Natural killer cell treated with Interleukin-12 subunit alpha and Interleukin-12 subunit beta and Interleukin-15 and Interleukin-18, amount 100 ng/mL, for 72 hours (primary cell): ENCODE measurements at regions not wholly inside any gene's neighbourhood (a gene's known extent, or its start where the extent isn't known, plus 50 kb on each side); places are given as distances from the start of the nearest gene placed in this dataset.
"Not testable (repeated sequence)": the region's sequence is repeated elsewhere in the genome, so short reads cannot be mapped to it uniquely, and the experiment has no call there.

Experiments used
- ATAC-seq, 2 donors: fragments of 150-1000 bp; cut with Tn5 transposase in 1 of 2; sonication (Bioruptor Pico), chemical (Tn5 transposase) in 1 of 2; 2 replicates each; pipeline ENCODE4 v1.10.0; 2021
- DNase-seq: peaks from one replicate; pipeline ENCODE4 v3.0.0; 2022; ENCODE audit warnings: low spot score
- H3K27ac Mint-ChIP-seq, 2 donors: 1 replicate in 1 of 2; 2 replicates in 1 of 2; pipeline ENCODE4 v1.8.0; 2022; ENCODE audit warnings: mixed read lengths in 2 of 2, mild to moderate bottlenecking in 1 of 2, moderate library complexity in 1 of 2
- H3K27me3 Mint-ChIP-seq, 2 donors: 1 replicate in 1 of 2; 2 replicates in 1 of 2; pipeline ENCODE4 v1.8.0; 2022; ENCODE audit warnings: mixed read lengths in 2 of 2
- H3K36me3 Mint-ChIP-seq: one replicate; pipeline ENCODE4 v1.8.0; 2022; ENCODE audit warnings: mixed read lengths
- H3K4me1 Mint-ChIP-seq, 2 donors: 1 replicate in 1 of 2; 2 replicates in 1 of 2; pipeline ENCODE4 v1.8.0; 2022; ENCODE audit warnings: low read depth in 2 of 2, mixed read lengths in 2 of 2, mild to moderate bottlenecking in 1 of 2
- H3K4me3 Mint-ChIP-seq: one replicate; pipeline ENCODE4 v1.8.0; 2022; ENCODE audit warnings: mixed read lengths
- H3K9me3 Mint-ChIP-seq: 2 replicates; pipeline ENCODE4 v1.8.0; 2022; ENCODE audit warnings: mixed read lengths

GRCh38 chr14:41549821-41550607 lies 56.7 kb upstream of the LRFN5 start:
- Mint-ChIP-seq H3K27ac (no peak overlapping the region), H3K9me3 (peaks cover 3% of the 10 kb centered on the region), H3K27me3 (no peaks in the 10 kb centered on the region), H3K4me1 (no peaks in the 10 kb centered on the region), H3K36me3 (no peaks in the 10 kb centered on the region), H3K4me3 (no peak overlapping the region)
- ATAC-seq (no peak), DNase-seq (no peak)

- Mint-ChIP-seq H3K9me3 (peaks cover 6% of the 10 kb centered on the region), H3K27me3 (no peaks in the 10 kb centered on the region), H3K4me1 (no peaks in the 10 kb centered on the region), H3K4me3 (no peak overlapping the region), H3K36me3 (no peaks in the 10 kb centered on the region), H3K27ac (no peak overlapping the region)
- DNase-seq = no peak
- ATAC-seq = no peak
Measured at GRCh38 chr14:41549282-41549681, 57.4 kb upstream of the LRFN5 start.

- Mint-ChIP-seq H3K4me1 (no peaks in the 10 kb centered on the region), H3K9me3 (peaks cover 6% of the 10 kb centered on the region), H3K4me3 (no peak overlapping the region), H3K36me3 (no peaks in the 10 kb centered on the region), H3K27ac (no peak overlapping the region), H3K27me3 (no peaks in the 10 kb centered on the region)
- ATAC-seq = no peak
- DNase-seq = no peak
Measured at GRCh38 chr14:41548666-41549065, 58.0 kb upstream of the LRFN5 start.

- H3K27ac Mint-ChIP-seq = no peak overlapping the region
- DNase-seq (no peak), ATAC-seq (no peak)
- H3K27me3 Mint-ChIP-seq = no peaks in the 10 kb centered on the region
- H3K4me1 Mint-ChIP-seq = no peaks in the 10 kb centered on the region
- H3K4me3 Mint-ChIP-seq = no peak overlapping the region
- peaks cover 10% of the 10 kb centered on the region for H3K9me3 Mint-ChIP-seq
- H3K36me3 Mint-ChIP-seq = peaks cover 7% of the 10 kb centered on the region
Measured at GRCh38 chr14:41541333-41541732, 65.3 kb upstream of the LRFN5 start.

DNA sequence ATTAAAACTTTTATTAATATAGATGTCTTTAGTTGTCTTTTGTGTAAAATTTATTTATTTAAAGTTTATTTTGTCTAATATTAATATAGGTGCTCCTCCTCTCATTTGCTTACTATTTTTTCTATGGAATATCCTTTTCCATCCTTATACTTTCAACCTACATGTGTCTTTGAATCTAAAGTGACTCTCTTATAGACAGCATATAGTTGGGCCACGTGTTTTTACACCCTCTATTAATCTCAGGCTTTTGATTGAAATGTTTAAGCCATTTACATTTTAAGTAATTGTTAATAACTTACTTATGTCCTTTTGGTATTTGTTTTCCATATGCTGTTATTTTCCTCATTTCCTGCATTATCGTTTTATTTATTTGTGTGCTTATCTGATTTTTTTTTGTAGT lies 74.4 kb upstream of the LRFN5 start:
- DNase-seq (no peak), ATAC-seq (no peak)
- H3K27ac Mint-ChIP-seq = no peak overlapping the region
- H3K9me3 Mint-ChIP-seq = peaks cover 11% of the 10 kb centered on the region
- no peaks in the 10 kb centered on the region for H3K36me3 Mint-ChIP-seq
- H3K27me3 Mint-ChIP-seq = no peaks in the 10 kb centered on the region
- no peaks in the 10 kb centered on the region for H3K4me1 Mint-ChIP-seq
- no peak overlapping the region for H3K4me3 Mint-ChIP-seq

- H3K27ac Mint-ChIP-seq = no peak overlapping the region
- H3K4me3 Mint-ChIP-seq = no peak overlapping the region
- no peak for ATAC-seq
- peaks cover 31% of the 10 kb centered on the region for H3K9me3 Mint-ChIP-seq
- H3K27me3 Mint-ChIP-seq = no peaks in the 10 kb centered on the region
- no peak for DNase-seq
- H3K36me3 Mint-ChIP-seq = no peaks in the 10 kb centered on the region
- H3K4me1 Mint-ChIP-seq = no peaks in the 10 kb centered on the region
Measured at GRCh38 chr14:41521891-41522290, 84.8 kb upstream of the LRFN5 start.

DNA sequence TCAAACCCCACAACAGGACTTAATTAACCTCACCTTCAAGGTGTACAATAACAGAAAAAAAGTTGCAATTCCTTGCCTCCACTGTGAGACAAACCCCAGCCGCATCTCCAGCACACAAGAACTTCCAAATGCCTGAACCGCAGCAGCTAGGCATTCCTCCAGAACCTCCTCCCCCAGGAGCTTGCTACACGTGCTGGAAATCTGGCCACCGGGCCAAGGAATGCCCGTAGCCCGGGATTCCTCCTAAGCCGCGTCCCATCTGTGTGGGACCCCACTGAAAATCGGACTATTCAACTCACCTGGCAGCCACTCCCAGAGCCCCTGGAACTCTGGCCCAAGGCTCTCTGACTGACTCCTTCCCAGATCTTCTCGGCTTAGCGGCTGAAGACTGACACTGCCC lies 88.6 kb upstream of the LRFN5 start:
- not testable (repeated sequence) for H3K36me3 Mint-ChIP-seq, ATAC-seq, H3K4me3 Mint-ChIP-seq, H3K27me3 Mint-ChIP-seq, DNase-seq, H3K4me1 Mint-ChIP-seq, H3K27ac Mint-ChIP-seq
- H3K9me3 Mint-ChIP-seq = peaks cover 19% of the 10 kb centered on the region

GRCh38 chr14:41506552-41506951 lies 100.1 kb upstream of the LRFN5 start:
- DNase-seq (no peak), ATAC-seq (no peak)
- Mint-ChIP-seq H3K27ac (no peak overlapping the region), H3K27me3 (no peaks in the 10 kb centered on the region), H3K36me3 (no peaks in the 10 kb centered on the region), H3K9me3 (peaks cover 12% of the 10 kb centered on the region), H3K4me1 (no peaks in the 10 kb centered on the region), H3K4me3 (no peak overlapping the region)

GRCh38 chr14:41505491-41505890 lies 101.2 kb upstream of the LRFN5 start:
- ATAC-seq = no peak
- Mint-ChIP-seq H3K4me3 (no peak overlapping the region), H3K4me1 (no peaks in the 10 kb centered on the region), H3K9me3 (peaks cover 6% of the 10 kb centered on the region), H3K36me3 (no peaks in the 10 kb centered on the region), H3K27me3 (no peaks in the 10 kb centered on the region), H3K27ac (no peak overlapping the region)
- DNase-seq = no peak

GRCh38 chr14:41498959-41499358 lies 107.7 kb upstream of the LRFN5 start:
- ATAC-seq = no peak

GRCh38 chr14:41490323-41490722 lies 116.4 kb upstream of the LRFN5 start:
- Mint-ChIP-seq H3K27me3 (no peaks in the 10 kb centered on the region), H3K4me1 (no peaks in the 10 kb centered on the region), H3K9me3 (peaks cover 24% of the 10 kb centered on the region), H3K4me3 (no peak overlapping the region), H3K36me3 (no peaks in the 10 kb centered on the region), H3K27ac (no peak overlapping the region)
- ATAC-seq (no peak), DNase-seq (no peak)

More at GRCh38 chr14:41498959-41499358, 107.7 kb upstream of the LRFN5 start:
- no peaks in the 10 kb centered on the region for H3K36me3 Mint-ChIP-seq
- no peaks in the 10 kb centered on the region for H3K27me3 Mint-ChIP-seq
- no peaks in the 10 kb centered on the region for H3K4me1 Mint-ChIP-seq
- no peak overlapping the region for H3K4me3 Mint-ChIP-seq
- H3K27ac Mint-ChIP-seq = no peak overlapping the region
- H3K9me3 Mint-ChIP-seq = peaks cover 12% of the 10 kb centered on the region
- DNase-seq = no peak

DNA sequence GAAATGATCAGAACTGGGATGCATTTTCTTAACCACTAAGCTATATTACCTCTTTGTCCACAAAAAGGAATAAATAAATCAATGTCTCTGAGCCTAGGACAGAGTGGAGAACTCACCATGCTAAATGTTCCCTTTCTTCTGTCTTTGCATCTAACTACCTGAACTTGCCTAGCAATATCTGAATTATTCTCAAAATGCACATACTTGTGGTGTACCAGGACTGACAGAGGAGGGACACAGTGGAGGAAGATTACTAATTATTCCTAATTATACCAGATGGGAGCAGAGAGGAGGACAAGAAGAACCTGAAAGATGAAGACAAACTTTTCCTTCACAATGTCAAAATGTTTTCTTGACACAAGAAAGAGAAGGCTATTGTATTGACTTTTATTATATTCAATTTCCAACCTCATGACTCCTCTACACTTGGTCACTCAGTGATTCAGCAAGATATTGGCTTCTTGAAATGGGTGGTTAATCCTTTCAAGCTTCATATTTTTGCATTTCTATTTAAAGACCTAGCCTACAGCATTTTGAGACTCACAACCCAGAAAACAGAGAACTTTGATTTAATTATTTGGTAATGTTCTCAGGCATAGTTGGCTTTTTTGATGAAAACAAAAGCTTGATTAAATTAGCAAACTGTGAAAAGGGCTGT lies 117.2 kb upstream of the LRFN5 start:
- DNase-seq (no peak), ATAC-seq (no peak)
- H3K4me1 Mint-ChIP-seq = no peaks in the 10 kb centered on the region
- H3K27ac Mint-ChIP-seq = no peak overlapping the region
- H3K27me3 Mint-ChIP-seq = no peaks in the 10 kb centered on the region
- no peak overlapping the region for H3K4me3 Mint-ChIP-seq
- H3K9me3 Mint-ChIP-seq = peaks cover 18% of the 10 kb centered on the region
- H3K36me3 Mint-ChIP-seq = no peaks in the 10 kb centered on the region

- ATAC-seq = no peak
- Mint-ChIP-seq H3K36me3 (no peaks in the 10 kb centered on the region), H3K27ac (no peak overlapping the region), H3K27me3 (no peaks in the 10 kb centered on the region), H3K4me3 (no peak overlapping the region), H3K4me1 (no peaks in the 10 kb centered on the region), H3K9me3 (peaks cover 10% of the 10 kb centered on the region)
- DNase-seq = no peak
Measured at GRCh38 chr14:41488401-41488800, 118.3 kb upstream of the LRFN5 start.

DNA sequence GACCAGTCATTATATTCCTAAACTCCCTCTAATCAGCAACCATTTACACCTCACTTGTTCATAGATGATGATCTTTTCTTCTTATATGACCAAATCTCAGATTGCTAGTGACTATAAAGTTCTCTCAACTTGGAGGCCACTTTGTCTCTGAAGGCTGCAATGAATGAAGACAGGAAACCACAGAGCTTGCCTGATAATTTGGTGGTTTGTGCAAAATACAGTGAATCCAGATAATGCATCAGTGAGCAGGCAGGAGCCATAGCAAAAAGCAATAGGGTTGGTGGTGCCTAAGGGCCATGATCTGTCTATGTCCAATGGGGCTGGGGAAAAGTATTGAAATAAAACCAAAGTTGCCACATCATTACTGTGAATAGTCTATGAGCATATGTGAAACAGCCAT lies 123.8 kb upstream of the LRFN5 start:
- no peaks in the 10 kb centered on the region for H3K27me3 Mint-ChIP-seq
- peaks cover 6% of the 10 kb centered on the region for H3K9me3 Mint-ChIP-seq
- no peak overlapping the region for H3K27ac Mint-ChIP-seq
- ATAC-seq = no peak
- H3K36me3 Mint-ChIP-seq = no peaks in the 10 kb centered on the region
- DNase-seq = no peak
- no peaks in the 10 kb centered on the region for H3K4me1 Mint-ChIP-seq
- no peak overlapping the region for H3K4me3 Mint-ChIP-seq
